ENCODE measurements at regions not wholly inside any gene's neighbourhood (a gene's known extent, or its start where the extent isn't known, plus 50 kb on each side); places are given as distances from the start of the nearest gene placed in this dataset.

GRCh38 chr5:124891179-124891578 lies 144.7 kb upstream of the ZNF608 start:
- POLR2A ChIA-PET: no interaction called here
- intact Hi-C loops (cut with micrococcal nuclease): no loop called here
- H3K36me3 Mint-ChIP-seq (ENCODE audit: low read depth): no peaks in the 10 kb centered on the region
- TF ChIP-seq CTCF (IDR thresholded peaks at IDR 0.05): no peak
- no peak overlapping the region for H3K4me3 Mint-ChIP-seq
- no peak overlapping the region for H3K27ac Mint-ChIP-seq
- DNase-seq (no peak), ATAC-seq (ENCODE audit: low read depth) (no peak)
- no peaks in the 10 kb centered on the region for H3K27me3 Mint-ChIP-seq
- H3K4me1 Mint-ChIP-seq: peaks cover 2% of the 10 kb centered on the region
- CTCF ChIA-PET: no interaction called here
- no peaks in the 10 kb centered on the region for H3K9me3 Mint-ChIP-seq

DNA sequence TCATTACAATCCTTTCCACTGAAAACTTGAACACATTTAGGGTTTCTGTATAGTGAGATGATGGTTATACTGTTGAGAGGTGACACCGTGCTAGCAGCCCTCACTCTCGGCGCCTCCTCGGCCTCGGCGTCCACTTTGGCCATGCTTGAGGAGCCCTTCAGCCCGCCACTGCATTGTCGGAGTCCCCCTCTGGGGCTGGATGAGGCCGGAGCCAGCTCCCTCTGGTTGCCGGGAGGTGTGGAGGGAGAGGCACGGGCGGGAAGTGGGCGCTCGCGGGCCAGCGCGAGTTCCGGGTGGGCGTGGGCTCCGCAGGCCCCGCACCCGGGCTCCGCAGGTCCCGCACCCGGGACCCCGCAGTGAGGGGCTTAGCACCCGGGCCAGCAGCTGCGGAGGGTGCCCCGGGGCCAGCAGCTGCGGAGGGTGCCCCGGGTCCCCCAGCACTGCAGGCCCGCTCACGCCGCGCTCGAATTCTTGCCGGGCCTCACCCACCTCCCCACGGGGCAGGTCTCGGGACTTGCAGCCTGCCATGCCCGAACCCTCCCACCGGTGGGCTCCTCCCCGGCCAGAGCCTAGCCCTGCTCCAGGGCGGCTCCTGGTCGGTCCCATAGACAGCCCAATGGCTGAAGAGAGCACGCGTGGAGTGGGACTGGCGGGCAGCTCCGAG lies 145.9 kb upstream of the ZNF608 start:
- POLR2A ChIA-PET: interaction anchor here (0.6 kb wide), 1 partner anchor 45 kb away, joined by 5 read pairs; no protein-coding TSS in a partner anchor

DNA sequence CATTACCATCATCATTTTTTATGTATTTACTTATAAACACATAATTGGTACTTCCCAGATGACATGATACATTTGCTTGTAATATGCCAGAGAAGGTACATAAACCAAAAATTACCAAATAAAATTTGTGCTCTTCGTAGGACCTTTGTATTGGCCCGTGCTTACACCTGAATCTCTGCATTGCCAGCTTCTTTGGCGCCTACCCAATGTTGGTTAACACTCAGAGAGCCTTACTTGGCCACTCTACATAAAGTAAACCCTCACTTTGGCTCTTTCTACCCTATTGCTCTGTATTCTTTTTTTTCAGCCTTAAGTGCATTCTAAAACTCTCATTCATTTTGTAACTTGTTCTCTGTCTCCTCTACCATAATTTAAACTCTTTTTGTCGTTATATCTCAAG lies 148.1 kb upstream of the ZNF608 start:
- no peak for TF ChIP-seq CTCF (IDR thresholded peaks at IDR 0.05)
- no peaks in the 10 kb centered on the region for H3K4me1 Mint-ChIP-seq
- intact Hi-C loops (cut with micrococcal nuclease): no loop called here
- H3K36me3 Mint-ChIP-seq (ENCODE audit: low read depth): no peaks in the 10 kb centered on the region
- H3K9me3 Mint-ChIP-seq: no peaks in the 10 kb centered on the region
- ChIA-PET CTCF (no interaction called here), POLR2A (interaction anchor here (0.6 kb wide), 2 partner anchors 146 to 516 kb away, joined by 4 to 14 read pairs; no protein-coding TSS in a partner anchor)
- ATAC-seq (ENCODE audit: low read depth): no peak
- no peak for DNase-seq
- H3K27me3 Mint-ChIP-seq: no peaks in the 10 kb centered on the region
- no peak overlapping the region for H3K27ac Mint-ChIP-seq
- H3K4me3 Mint-ChIP-seq: no peak overlapping the region

More for the DNA sequence above, 145.9 kb upstream of the ZNF608 start:
- Mint-ChIP-seq H3K36me3 (ENCODE audit: low read depth) (no peaks in the 10 kb centered on the region), H3K9me3 (no peaks in the 10 kb centered on the region), H3K27me3 (no peaks in the 10 kb centered on the region), H3K27ac (no peak overlapping the region), H3K4me3 (no peak overlapping the region), H3K4me1 (no peaks in the 10 kb centered on the region)
- DNase-seq (no peak), ATAC-seq (ENCODE audit: low read depth) (no peak)
- no peak for TF ChIP-seq CTCF (IDR thresholded peaks at IDR 0.05)
- intact Hi-C loops (cut with micrococcal nuclease): no loop called here
- CTCF ChIA-PET: no interaction called here

- POLR2A ChIA-PET: interaction anchor here (0.6 kb wide), 2 partner anchors 147 to 517 kb away, joined by 4 to 14 read pairs; no protein-coding TSS in a partner anchor
- no peak overlapping the region for H3K4me3 Mint-ChIP-seq
- ATAC-seq (ENCODE audit: low read depth): no peak
- intact Hi-C loops (cut with micrococcal nuclease): no loop called here
- H3K9me3 Mint-ChIP-seq: no peaks in the 10 kb centered on the region
- no peaks in the 10 kb centered on the region for H3K27me3 Mint-ChIP-seq
- DNase-seq: no peak
- no peaks in the 10 kb centered on the region for H3K36me3 Mint-ChIP-seq (ENCODE audit: low read depth)
- no peaks in the 10 kb centered on the region for H3K4me1 Mint-ChIP-seq
- no peak overlapping the region for H3K27ac Mint-ChIP-seq
- CTCF ChIA-PET: no interaction called here
- no peak for TF ChIP-seq CTCF (IDR thresholded peaks at IDR 0.05)
Observed at GRCh38 chr5:124895236-124895635, 148.8 kb upstream of the ZNF608 start.

DNA sequence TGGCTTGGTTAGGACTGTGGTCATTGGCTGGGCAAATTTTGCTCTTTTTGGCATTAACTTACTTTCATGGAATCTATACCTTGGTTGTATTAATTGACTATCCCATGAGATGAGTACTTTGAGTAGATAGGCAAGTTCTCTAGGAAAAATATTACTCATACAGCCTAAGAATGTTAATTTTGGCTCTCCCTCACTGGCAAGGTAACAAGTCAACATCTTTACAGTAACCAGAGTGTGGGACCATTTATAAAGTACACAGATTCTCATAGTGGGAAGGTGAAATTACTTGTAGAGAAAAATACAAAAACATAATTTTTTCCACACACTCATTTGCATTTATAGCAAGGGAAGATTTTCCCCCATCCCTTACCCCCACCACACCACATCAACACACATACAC lies 154.6 kb upstream of the ZNF608 start:
- Mint-ChIP-seq H3K4me3 (no peak overlapping the region), H3K9me3 (no peaks in the 10 kb centered on the region), H3K27ac (no peak overlapping the region), H3K36me3 (ENCODE audit: low read depth) (no peaks in the 10 kb centered on the region), H3K4me1 (peaks cover 33% of the 10 kb centered on the region), H3K27me3 (no peaks in the 10 kb centered on the region)
- intact Hi-C loops (cut with micrococcal nuclease): loop anchor here (5.0 kb wide), 2 partner anchors 81 to 194 kb away; no protein-coding TSS in a partner anchor
- ATAC-seq (ENCODE audit: low read depth): no peak
- CTCF ChIA-PET: no interaction called here
- no peak for DNase-seq
- POLR2A ChIA-PET: no interaction called here
- TF ChIP-seq CTCF (IDR thresholded peaks at IDR 0.05): no peak
